ENCODE measurements at regions not wholly inside any gene's neighbourhood (a gene's known extent, or its start where the extent isn't known, plus 50 kb on each side); places are given as distances from the start of the nearest gene placed in this dataset.

GRCh38 chr13:74202129-74202813 is 68.1 kb upstream of the KLF12 start:
- H3K4me3 ChIP-seq (ENCODE audit: low read length in 3 of 3): no peak overlapping the region
- H3K27ac ChIP-seq (ENCODE audit: low read depth in 2 of 2, low read length in 2 of 2): no peak overlapping the region
- FAIRE-seq (no peak), DNase-seq (no peak)
- no peaks in the 10 kb centered on the region for H3K4me1 ChIP-seq (ENCODE audit: control insufficient read depth in 2 of 3, insufficient read depth in 2 of 3, low read depth in 1 of 3, low read length in 3 of 3)
- H3K27me3 ChIP-seq (ENCODE audit: control insufficient read depth, insufficient read depth, low read length): no peaks in the 10 kb centered on the region
- no peak overlapping the region for H3K9ac ChIP-seq (ENCODE audit: low read length in 3 of 3)
- TF ChIP-seq CTCF (IDR thresholded peaks at IDR 0.05; ENCODE audit: borderline replicate concordance, extremely low read depth, insufficient read depth): no peak
- no peaks in the 10 kb centered on the region for H3K36me3 ChIP-seq (ENCODE audit: control insufficient read depth in 2 of 3, insufficient read depth in 3 of 3, low read length in 3 of 3)
- H3K9me3 ChIP-seq (ENCODE audit: control insufficient read depth in 2 of 3, insufficient read depth in 1 of 3, low read length in 3 of 3): no peaks in the 10 kb centered on the region
- intact Hi-C loops (cut with DNase I): no loop called here

- intact Hi-C loops (cut with DNase I): no loop called here
- H3K27ac ChIP-seq (ENCODE audit: low read depth in 2 of 2, low read length in 2 of 2): no peak overlapping the region
- H3K36me3 ChIP-seq (ENCODE audit: control insufficient read depth in 2 of 3, insufficient read depth in 3 of 3, low read length in 3 of 3): no peaks in the 10 kb centered on the region
- DNase-seq (no peak), FAIRE-seq (no peak)
- TF ChIP-seq CTCF (IDR thresholded peaks at IDR 0.05; ENCODE audit: borderline replicate concordance, extremely low read depth, insufficient read depth): no peak
- H3K27me3 ChIP-seq (ENCODE audit: control insufficient read depth, insufficient read depth, low read length): no peaks in the 10 kb centered on the region
- H3K4me1 ChIP-seq (ENCODE audit: control insufficient read depth in 2 of 3, insufficient read depth in 2 of 3, low read depth in 1 of 3, low read length in 3 of 3): no peaks in the 10 kb centered on the region
- no peak overlapping the region for H3K9ac ChIP-seq (ENCODE audit: low read length in 3 of 3)
- H3K9me3 ChIP-seq (ENCODE audit: control insufficient read depth in 2 of 3, insufficient read depth in 1 of 3, low read length in 3 of 3): no peaks in the 10 kb centered on the region
- no peak overlapping the region for H3K4me3 ChIP-seq (ENCODE audit: low read length in 3 of 3)
Measured at GRCh38 chr13:74201530-74201929, 67.3 kb upstream of the KLF12 start.

- no peak for TF ChIP-seq CTCF (IDR thresholded peaks at IDR 0.05; ENCODE audit: borderline replicate concordance, extremely low read depth, insufficient read depth)
- no peaks in the 10 kb centered on the region for H3K27me3 ChIP-seq (ENCODE audit: control insufficient read depth, insufficient read depth, low read length)
- intact Hi-C loops (cut with DNase I): no loop called here
- H3K27ac ChIP-seq (ENCODE audit: low read depth in 2 of 2, low read length in 2 of 2): no peak overlapping the region
- FAIRE-seq (no peak), DNase-seq (no peak)
- no peaks in the 10 kb centered on the region for H3K4me1 ChIP-seq (ENCODE audit: control insufficient read depth in 2 of 3, insufficient read depth in 2 of 3, low read depth in 1 of 3, low read length in 3 of 3)
- H3K9ac ChIP-seq (ENCODE audit: low read length in 3 of 3): no peak overlapping the region
- no peaks in the 10 kb centered on the region for H3K36me3 ChIP-seq (ENCODE audit: control insufficient read depth in 2 of 3, insufficient read depth in 3 of 3, low read length in 3 of 3)
- H3K4me3 ChIP-seq (ENCODE audit: low read length in 3 of 3): no peak overlapping the region
- H3K9me3 ChIP-seq (ENCODE audit: control insufficient read depth in 2 of 3, insufficient read depth in 1 of 3, low read length in 3 of 3): no peaks in the 10 kb centered on the region
Measured at GRCh38 chr13:74200081-74200480, 65.9 kb upstream of the KLF12 start.
